GM19328 (cell line): ENCODE measurements at regions not wholly inside any gene's neighbourhood (a gene's known extent, or its start where the extent isn't known, plus 50 kb on each side); places are given as distances from the start of the nearest gene placed in this dataset.
"Not testable (repeated sequence)": the region's sequence is repeated elsewhere in the genome, so short reads cannot be mapped to it uniquely, and the experiment has no call there.

Experiments
- ATAC-seq: cut with Tn5 transposase; IDR thresholded peaks from one replicate; pipeline ENCODE4 v1.9.1; 2021; ENCODE audit warnings: mild to moderate bottlenecking, moderate library complexity; ENCODE audit not compliant: unreplicated experiment

DNA sequence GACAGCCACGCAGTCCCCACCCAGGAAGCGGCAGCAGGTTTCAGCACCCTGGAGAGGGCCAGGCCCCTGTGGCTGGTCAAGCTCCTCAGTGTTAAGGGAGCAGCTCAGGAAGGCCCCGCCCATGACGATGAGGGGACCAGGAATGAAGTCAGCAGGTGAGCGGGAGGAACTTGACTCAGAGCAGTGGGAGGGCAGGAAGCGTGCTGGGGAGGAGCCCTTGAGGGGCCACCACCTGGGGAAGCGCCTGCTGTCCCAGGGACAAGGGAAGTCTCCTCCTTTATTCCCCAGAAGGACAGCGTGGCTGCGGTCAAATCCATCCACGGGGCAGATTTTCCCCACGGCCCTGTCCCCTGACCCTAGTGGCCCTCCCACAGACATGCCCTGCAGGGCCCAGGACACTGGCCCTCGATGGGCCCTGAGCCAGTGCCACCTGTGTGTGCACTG, 357.6 kb downstream of the ADGRD1 start:
- not testable (repeated sequence) for ATAC-seq

DNA sequence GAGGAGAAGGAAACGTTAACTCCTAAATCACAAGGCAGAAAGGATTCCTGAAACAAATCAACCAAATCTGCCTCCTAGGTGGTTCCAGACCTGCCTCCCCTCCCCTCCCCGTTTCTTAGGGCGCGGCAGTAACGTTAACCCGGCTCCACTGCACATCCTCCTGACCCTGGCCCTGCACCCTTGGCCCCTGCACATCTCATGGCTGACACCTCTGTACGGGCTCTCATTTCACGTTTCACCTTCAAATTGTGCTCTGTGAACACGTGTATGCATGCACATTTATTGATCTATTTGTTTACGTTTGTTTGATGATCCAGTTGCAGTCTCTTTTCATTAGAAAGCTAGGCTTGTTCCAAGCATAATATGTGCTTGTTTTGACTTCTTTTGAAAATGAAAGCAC, 358.1 kb downstream of the ADGRD1 start:
- ATAC-seq = no peak

DNA sequence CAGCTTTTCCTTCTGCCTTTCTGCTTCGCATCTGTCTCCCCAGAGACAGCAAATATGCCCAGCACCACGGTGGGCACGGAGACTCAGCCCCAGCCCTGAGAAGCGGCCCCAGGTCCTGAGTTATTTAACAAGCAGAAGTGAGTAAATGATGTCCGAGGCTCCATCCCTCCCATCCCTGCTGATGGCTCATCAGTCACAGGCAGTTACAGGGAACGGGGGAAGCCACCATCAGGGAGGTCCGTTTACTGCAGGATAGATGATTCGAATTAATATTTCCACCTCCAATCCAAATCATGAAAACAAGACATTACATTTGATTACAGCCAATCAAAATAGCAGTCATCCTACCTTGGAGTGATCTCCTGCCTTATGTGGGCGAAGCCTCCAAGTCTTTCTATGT, 358.7 kb downstream of the ADGRD1 start:
- not testable (repeated sequence) for ATAC-seq

DNA sequence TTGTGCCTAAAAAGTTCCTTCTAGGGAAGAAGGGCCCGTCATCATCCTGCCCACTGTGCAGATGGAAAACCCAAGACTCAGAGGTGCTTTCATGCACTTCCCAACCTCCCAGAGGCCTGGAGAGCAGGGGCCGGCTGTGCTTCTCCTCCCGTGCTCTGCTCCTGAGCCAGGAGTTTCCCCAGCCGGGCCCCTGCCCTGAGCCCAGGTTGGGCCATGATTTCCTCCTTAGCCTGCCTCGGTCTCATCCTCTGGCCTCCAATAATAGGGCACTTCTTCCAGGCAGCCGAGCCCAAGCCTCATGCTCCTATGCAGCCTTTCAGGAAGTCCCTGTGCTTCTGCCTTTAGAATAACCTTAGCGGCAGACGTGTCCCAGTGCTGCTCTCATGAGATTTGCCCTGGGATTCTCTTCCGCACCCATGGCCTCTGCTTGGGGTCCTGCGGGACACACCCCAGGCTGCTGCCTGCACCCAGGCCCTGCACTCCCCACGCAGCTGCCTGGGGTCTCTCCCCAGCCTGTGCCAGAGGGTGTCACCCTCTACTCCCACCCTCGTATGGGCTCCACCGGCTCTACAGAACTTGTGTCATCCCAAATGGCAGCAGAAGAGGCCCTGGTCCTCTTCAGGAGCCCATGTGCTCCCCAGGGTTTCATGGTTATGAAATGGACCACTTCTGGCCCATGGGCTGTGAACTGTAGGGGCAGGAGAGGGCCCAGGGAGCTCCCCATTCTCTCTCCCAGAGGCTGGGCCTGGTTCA, 359.3 kb downstream of the ADGRD1 start:
- no peak for ATAC-seq

DNA sequence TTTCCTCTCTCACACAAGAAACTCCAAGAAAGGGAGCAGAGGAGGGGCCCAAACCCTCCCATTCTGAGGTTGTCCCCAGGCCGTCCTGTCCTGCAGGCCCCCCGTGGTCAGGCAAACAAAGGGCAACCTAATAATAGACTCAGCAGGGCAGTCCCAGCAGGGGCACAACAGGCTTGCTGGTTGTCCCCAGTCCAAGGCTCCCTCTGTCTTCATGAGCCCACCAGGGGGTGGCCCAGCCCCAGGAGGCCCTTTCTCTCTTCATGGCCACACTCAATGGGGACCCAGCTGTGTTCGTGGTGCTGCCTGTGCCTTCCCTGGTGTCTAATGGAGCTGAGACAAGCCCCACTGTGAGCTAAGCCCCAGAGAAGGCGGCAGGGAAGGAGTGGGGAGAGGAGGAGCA, 359.9 kb downstream of the ADGRD1 start:
- no peak for ATAC-seq

DNA sequence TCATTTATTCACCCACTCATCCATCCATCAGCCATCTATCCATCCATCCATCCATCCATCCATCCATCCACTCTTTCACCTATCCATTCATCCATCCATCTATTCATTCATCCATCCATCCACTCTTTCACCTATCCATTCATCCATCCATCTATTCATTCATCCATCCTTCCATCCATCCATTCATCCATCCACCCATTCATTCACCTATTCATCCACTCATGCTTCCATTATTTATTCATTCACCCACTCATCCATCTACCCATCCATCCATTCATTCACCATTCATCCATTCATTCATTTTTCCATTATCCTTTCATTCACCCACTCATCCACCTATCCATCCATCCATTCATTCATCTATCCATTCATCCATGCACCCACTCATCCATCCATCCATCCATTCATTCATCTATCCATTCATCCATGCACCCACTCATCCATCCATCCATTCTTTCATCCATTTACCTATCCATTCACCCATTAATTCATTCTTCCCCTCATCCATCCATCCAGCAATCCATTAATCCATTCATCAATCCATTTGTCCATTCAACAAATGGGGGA, 360.9 kb downstream of the ADGRD1 start:
- ATAC-seq = no peak

DNA sequence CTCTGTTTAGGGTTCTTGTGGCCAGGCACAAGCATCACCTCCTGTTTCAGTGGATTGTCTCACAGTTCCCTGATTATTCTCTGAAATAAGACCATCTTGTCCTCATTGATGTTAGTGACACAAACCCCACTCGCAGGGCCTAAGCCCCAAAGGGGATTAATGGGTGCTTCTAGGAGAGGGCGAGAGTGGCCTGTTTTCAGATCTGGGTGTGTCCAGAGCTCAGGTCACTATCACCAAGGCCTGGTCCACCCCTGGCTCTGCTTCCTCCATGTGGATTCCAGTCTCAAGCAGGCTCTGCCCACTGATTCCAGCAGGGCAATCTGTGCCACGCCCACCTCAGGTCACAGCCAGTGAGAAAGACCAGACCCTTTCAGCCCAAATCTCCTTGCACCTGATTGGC, 361.9 kb downstream of the ADGRD1 start:
- no peak for ATAC-seq

DNA sequence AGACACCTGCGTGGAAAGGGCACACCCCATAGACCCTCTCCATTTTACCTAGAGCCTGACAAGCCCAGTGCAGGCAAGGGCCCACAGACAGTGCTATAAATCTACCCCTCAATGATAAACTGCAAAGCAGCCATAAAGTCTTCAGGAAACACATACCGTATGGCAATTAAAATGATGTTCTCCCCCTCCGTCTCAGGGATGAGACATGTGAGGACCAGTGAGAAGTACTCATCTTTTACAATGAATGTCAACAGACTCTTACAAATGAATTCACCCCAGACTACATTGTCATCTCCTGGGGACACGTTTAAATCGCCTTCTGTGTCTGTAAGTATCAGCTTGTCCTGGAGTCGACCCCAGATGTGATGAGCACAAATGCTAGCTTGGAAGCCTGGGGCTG, 362.7 kb downstream of the ADGRD1 start:
- ATAC-seq = no peak

DNA sequence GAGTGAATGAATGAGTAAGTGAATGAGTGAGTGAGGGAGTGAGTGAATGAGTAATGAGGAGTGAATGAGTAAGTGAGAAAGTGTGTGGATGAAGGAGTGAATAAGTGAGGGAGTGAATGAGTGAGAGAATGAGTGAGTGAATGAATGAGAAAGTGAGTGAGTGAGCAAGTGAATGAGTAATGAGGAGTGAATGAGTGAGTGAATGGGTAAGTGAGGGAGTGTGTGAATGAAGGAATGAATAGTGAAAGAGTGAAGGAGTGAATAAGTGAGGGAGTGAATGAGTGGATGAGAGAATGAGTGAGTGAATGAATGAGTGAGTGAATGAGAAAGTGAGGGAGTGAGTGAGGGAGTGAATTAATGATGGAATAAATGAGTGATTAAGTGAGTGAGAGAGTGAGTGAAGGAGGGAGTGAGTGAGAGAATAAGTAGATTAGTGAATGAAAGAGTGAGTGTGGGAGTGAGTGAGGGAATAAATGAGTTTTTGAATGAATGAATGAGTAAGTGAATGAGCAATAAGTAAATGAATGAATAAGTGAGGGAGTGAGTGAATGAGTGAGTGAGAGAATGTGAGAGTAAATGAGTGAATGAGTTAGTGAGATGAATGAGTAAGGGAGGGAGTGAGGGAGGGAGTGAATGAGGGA, 364.5 kb downstream of the ADGRD1 start:
- no peak for ATAC-seq

DNA sequence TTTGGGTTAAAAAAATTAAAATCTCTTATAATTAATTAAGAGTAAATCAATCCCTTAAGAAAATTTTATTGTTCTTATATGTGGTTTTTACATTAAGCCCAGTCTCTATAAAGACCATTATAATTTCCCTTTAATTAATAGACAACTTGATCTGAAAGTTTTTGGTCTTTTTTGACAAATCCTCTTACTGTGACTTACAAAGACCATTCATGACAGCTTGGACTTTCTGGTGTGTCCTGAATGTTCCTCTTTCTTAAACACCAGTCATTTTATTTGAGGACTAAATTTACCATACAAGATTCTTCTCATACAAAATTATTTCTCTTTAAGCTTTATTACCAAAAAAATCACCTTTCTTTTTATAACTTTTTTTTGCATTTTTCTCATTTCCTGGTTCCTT, 368.3 kb downstream of the ADGRD1 start:
- ATAC-seq = no peak

DNA sequence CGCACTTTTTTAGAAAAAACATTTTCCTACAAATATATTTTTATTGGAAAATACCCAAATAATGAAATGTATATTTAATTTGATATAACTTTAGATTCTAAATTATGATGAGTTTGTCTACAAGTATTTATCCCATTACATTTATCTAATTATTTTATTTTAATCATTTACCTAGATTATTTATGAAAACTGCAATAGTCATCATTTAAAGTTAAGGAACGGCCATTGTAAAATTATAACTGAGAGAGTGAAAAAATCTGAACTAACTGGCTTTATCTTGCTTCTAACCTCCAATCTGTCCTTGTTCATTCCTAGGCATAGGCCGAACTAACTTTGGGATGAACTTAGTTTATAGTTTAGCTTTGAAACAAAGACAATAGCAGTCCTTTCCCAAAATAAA, 368.8 kb downstream of the ADGRD1 start:
- not testable (repeated sequence) for ATAC-seq

DNA sequence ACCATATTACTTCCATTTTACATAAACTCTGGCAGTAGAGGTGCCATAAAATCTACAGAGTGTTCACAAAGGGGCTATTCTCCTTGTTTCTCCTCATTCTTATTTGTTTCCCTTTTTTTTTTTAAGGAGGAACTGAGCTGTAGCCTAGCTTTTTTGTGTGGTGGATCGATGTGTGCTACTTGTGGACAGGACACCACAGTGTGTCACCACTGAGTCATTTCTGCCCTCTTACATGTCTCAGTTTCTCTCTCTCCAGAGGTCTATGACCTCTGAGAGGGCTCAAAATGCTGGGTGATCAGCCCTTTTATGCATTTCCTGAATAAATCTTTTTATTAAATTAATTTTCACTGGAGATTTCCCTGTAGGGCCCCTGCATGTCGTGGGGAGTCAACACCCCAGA, 370.2 kb downstream of the ADGRD1 start:
- no peak for ATAC-seq

DNA sequence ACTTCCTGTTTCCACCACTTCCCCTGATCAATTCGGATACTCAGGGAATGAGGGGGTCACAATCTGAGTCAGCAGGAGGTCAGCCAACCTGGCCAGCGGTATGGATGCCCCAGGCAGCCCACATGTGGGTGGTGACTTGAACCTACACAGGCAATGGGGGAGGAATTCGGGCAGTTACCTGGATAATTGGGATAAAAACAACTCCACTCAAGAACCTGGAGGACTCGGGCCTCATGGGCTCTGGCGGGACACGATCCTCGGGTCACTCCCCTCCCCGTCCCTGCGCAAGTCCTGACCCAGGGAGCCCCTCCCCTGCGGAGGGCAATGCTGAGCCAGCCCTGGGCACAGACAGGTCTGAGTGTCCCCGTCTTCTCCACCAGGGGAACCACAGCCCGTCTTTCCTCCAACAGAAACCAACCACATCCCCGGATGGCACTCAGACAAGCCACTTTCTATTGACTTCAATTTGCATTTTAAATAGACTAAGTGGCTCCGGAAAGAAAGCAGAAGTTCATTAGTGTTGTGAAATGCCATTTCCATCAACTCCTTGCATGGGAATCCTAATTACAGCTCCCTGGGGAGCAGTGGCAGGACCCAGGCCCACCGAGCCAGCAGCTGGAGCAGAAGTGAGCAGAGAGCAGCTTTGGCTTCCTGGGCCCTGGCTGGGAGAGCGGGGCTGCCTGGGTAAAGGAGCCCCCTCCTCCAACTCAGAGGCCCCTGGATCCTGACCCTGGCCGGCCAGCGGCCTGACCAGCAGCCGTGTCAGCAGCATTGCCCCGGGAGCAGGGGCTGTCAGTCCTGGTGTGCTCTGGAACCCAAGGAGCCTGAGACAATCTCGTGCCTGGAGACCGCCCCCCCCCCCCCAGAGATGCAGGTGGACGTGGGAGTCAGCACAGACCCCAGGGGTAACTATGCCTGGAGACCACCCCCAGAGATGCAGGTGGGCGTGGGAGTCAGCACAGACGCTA, 374.1 kb downstream of the ADGRD1 start:
- ATAC-seq = no peak

DNA sequence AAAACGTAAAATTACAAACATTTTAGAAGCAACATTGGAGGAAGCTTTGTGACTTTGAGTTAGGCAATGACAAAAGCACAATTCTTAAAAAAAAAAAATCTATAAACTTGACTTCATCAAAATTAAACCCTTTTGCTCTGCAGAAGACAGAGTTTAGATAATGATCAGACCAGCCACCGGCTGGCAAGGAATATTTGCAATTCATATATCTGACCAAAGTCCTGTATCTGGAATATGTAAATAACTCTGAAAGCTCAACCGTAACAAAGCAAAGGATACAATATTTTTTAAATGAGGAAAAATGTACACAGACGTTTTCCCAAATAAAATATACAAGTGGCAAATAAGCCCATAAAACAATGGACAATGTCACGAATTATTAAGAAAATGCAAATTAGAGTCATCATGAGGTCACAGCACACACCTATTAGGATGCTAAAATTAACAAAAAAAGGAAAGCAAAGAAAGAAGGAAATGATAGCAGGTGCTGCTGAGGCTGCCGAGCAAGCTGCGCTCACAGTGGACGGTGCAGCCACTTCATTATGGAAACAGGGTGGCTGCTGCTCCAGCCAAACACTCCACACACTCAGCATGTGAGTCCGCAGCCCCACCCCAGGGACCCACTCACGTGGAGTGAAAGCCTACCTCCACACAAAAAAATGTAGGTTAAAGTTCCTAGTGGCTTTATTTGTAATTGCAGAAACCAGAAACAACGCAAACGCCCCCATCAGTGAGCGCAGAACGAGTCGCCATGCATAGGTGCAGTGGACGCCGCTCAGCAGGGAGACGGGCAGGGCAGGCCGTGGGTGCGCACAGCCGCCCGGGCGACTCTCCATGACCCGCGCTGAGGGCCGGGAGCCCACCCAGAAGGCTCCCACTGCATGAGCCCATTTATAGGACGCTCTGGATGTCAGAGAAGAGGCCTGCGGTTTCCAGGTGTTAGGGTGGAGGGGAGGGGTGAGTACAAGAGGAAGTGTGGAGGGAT, 375.4 kb downstream of the ADGRD1 start:
- not testable (repeated sequence) for ATAC-seq

DNA sequence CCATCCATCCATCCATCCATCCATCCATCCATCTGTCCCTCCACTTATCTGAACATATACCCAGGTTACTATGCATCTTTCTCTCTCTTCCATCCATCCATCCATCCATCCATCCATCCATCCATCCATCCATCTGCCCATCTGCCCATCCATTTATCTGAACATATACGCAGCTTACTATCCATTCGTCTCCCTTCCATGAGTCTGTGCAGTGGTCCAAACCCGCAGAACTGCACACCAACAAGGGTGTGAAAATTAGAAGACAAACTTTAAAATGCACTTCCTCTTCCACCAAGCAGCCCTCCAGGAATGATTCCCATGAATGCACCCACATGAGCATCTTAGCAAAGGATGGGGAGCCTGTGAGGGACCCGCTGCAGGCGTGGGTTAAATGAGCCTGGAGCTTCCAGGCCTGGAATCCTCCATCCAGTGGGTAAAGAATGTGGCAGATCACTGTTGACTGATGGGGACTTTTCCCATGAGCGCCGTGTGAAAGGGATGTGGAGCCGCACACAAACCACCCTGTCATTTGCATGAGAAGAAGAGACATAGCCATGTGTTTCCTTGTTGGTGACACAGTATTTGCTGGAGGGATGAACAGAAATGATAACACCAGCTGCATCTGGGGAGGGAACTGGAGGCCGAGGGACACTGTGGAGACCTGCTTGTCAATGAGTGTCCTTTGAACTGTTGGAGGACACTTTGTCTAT, 376.6 kb downstream of the ADGRD1 start:
- no peak for ATAC-seq

DNA sequence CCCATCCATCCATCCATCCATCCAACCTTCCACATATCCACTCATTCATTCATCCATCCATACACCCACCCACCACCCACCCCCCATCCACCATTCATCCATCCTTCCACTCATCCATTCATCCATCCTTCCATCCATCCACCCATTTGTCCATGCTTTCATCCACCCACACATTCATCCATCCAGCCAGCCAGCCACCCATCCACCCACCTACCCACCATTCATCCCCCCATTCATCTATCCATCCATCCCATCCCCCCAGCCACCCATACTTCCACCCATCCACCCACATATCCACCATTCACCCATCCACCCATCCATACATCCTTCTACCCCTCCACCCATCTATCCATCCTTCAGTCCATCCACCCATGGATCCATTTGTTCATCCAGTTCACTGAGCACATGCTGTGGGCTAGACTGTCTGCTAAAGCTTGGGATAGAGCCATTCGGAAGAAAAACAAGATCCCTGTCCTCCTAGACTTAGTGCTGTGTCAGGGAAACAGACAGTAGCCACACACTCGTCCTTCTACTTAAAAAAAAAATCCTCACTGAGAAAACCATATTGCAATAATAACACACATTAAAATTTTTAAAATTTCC, 377.5 kb downstream of the ADGRD1 start:
- no peak for ATAC-seq

DNA sequence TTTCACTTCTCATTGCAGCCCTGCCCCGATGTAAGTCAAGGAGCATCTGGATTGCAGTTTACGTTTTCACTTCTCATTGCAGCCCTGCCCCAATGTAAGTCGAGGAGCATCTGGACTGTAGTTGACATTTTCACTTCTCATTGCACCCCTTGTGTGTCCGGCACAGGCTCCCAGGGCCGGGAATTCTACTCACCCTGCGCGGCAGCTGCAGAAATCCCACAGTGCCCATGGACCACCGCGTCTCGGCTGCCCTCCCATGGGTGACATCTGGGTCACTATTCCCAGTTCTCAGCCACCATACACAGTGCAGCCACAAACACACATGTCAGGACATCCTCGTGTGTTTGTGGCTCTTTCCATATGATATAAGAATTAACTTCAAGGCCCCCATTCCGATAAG, 378.5 kb downstream of the ADGRD1 start:
- ATAC-seq = no peak

DNA sequence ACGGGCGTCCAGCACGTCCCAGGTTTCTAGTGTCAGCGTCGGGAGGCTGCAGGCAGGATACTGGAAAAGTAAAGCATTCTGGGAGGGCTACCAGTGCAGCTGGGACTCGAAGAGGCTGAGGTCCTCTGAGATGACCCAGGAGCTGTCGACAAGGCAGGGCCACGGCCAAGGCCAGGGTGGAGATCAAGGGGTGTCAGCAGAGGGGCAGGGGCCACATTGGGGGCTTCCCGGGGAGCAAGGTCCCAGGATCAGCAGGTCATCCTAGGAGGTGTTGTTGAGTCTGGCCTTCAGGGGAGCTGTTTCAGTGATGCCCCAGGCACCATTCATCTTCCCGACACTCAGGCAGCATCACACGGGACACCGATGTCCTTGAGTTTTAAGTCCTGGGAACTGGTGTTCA, 377.8 kb upstream of the SFSWAP start:
- no peak for ATAC-seq
